ENCODE measurements at regions not wholly inside any gene's neighbourhood (a gene's known extent, or its start where the extent isn't known, plus 50 kb on each side); places are given as distances from the start of the nearest gene placed in this dataset.

DNA sequence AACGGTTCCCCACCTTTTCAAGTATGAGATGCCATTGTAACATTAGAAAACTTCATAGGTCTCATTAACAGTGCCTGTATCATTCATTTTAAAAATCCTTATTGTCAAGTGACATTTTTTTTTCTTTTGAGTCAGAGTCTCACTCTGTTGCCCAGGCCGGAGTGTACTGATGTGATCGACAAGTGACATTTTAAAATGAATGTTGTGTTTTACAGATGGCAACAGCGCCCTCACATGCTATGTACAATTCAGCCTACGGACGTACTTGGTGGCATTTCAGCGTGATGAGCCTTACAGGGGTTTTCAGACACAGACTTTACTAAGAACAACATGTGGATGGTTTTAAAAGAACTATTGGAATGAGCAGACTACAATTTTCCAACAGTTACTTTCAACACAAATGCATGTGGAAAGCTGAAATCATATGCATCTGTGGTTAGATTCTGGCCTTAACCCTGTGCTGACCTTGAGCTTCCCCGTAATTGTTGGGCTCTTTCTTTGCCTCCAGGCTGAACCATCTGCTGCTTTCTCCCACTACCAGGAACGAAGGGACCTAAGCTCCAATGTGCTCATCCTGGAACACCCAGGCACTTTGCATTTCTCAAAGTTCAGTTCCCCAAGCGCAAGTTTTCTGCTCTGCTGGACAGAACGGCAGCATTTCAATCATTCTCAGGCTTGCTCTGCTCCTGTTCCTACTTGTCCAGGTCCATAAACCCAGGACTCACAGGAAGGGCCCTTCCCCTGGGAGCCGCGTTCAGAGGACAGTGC, 119.9 kb upstream of the NDUFV2 start (continued):
- TF ChIP-seq RHOXF2B (CRISPR knock-in tag; conservative IDR thresholded peaks at IDR 0.05) (no peak), ELF1 (tag; IDR thresholded peaks at IDR 0.05) (no peak), CREB1 (IDR thresholded peaks at IDR 0.05) (no peak), CREB1 (CRISPR knock-in tag; IDR thresholded peaks at IDR 0.05) (peak; percentile 25; the same call in 1 of the 2 replicates), PURB (CRISPR knock-in tag; IDR thresholded peaks at IDR 0.05; ENCODE audit: low read depth) (no peak), ZNF232 (CRISPR knock-in tag; IDR thresholded peaks at IDR 0.05) (no peak), ZNF668 (CRISPR knock-in tag; IDR thresholded peaks at IDR 0.05) (no peak)
- TF ChIP-seq, protein P1, sequence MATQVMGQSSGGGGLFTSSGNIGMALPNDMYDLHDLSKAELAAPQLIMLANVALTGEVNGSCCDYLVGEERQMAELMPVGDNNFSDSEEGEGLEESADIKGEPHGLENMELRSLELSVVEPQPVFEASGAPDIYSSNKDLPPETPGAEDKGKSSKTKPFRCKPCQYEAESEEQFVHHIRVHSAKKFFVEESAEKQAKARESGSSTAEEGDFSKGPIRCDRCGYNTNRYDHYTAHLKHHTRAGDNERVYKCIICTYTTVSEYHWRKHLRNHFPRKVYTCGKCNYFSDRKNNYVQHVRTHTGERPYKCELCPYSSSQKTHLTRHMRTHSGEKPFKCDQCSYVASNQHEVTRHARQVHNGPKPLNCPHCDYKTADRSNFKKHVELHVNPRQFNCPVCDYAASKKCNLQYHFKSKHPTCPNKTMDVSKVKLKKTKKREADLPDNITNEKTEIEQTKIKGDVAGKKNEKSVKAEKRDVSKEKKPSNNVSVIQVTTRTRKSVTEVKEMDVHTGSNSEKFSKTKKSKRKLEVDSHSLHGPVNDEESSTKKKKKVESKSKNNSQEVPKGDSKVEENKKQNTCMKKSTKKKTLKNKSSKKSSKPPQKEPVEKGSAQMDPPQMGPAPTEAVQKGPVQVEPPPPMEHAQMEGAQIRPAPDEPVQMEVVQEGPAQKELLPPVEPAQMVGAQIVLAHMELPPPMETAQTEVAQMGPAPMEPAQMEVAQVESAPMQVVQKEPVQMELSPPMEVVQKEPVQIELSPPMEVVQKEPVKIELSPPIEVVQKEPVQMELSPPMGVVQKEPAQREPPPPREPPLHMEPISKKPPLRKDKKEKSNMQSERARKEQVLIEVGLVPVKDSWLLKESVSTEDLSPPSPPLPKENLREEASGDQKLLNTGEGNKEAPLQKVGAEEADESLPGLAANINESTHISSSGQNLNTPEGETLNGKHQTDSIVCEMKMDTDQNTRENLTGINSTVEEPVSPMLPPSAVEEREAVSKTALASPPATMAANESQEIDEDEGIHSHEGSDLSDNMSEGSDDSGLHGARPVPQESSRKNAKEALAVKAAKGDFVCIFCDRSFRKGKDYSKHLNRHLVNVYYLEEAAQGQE (IDR thresholded peaks at IDR 0.05; ENCODE audit: borderline replicate concordance): peak; percentile 94
- TF ChIP-seq, protein P1 (CRISPR knock-in tag; IDR thresholded peaks at IDR 0.05; ENCODE audit: low read depth): no peak
- TF ChIP-seq, protein P2, sequence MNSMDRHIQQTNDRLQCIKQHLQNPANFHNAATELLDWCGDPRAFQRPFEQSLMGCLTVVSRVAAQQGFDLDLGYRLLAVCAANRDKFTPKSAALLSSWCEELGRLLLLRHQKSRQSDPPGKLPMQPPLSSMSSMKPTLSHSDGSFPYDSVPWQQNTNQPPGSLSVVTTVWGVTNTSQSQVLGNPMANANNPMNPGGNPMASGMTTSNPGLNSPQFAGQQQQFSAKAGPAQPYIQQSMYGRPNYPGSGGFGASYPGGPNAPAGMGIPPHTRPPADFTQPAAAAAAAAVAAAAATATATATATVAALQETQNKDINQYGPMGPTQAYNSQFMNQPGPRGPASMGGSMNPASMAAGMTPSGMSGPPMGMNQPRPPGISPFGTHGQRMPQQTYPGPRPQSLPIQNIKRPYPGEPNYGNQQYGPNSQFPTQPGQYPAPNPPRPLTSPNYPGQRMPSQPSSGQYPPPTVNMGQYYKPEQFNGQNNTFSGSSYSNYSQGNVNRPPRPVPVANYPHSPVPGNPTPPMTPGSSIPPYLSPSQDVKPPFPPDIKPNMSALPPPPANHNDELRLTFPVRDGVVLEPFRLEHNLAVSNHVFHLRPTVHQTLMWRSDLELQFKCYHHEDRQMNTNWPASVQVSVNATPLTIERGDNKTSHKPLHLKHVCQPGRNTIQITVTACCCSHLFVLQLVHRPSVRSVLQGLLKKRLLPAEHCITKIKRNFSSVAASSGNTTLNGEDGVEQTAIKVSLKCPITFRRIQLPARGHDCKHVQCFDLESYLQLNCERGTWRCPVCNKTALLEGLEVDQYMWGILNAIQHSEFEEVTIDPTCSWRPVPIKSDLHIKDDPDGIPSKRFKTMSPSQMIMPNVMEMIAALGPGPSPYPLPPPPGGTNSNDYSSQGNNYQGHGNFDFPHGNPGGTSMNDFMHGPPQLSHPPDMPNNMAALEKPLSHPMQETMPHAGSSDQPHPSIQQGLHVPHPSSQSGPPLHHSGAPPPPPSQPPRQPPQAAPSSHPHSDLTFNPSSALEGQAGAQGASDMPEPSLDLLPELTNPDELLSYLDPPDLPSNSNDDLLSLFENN (IDR thresholded peaks at IDR 0.05; ENCODE audit: low read depth in 2 of 2, low read length in 2 of 2): no peak
- TF ChIP-seq, protein P3, sequence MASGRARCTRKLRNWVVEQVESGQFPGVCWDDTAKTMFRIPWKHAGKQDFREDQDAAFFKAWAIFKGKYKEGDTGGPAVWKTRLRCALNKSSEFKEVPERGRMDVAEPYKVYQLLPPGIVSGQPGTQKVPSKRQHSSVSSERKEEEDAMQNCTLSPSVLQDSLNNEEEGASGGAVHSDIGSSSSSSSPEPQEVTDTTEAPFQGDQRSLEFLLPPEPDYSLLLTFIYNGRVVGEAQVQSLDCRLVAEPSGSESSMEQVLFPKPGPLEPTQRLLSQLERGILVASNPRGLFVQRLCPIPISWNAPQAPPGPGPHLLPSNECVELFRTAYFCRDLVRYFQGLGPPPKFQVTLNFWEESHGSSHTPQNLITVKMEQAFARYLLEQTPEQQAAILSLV (tag; IDR thresholded peaks at IDR 0.05): no peak
- TF ChIP-seq, protein P4, sequence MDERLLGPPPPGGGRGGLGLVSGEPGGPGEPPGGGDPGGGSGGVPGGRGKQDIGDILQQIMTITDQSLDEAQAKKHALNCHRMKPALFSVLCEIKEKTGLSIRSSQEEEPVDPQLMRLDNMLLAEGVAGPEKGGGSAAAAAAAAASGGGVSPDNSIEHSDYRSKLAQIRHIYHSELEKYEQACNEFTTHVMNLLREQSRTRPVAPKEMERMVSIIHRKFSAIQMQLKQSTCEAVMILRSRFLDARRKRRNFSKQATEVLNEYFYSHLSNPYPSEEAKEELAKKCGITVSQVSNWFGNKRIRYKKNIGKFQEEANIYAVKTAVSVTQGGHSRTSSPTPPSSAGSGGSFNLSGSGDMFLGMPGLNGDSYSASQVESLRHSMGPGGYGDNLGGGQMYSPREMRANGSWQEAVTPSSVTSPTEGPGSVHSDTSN (CRISPR knock-in tag; IDR thresholded peaks at IDR 0.05; ENCODE audit: low read depth): no peak
- TF ChIP-seq, protein P4 (tag; conservative IDR thresholded peaks at IDR 0.05; ENCODE audit: low read depth): peak; percentile 86

All from K562 (cell line).